Omental fat pad (tissue), 3 donors: ENCODE measurements at regions not wholly inside any gene's neighbourhood (a gene's known extent, or its start where the extent isn't known, plus 50 kb on each side); places are given as distances from the start of the nearest gene placed in this dataset.

Source experiments
- ATAC-seq: fragments of 150-250 bp; one replicate; pipeline ENCODE4 v1.9.1; 2016; ENCODE audit warnings: mild to moderate bottlenecking, moderate library complexity; ENCODE audit not compliant: low FRiP score
- DNase-seq: peaks from one replicate; pipeline ENCODE4 v3.0.0-alpha.2; 2019; ENCODE audit warnings: low spot score
- TF ChIP-seq, protein P1 (sequence below), 3 donors: fragments of 450-650 bp; IDR thresholded peaks; one replicate each; pipeline ENCODE4 v1.5.1; 2016 to 2017; ENCODE audit warnings: antibody characterized with exemption in 3 of 3, mild to moderate bottlenecking in 3 of 3, moderate library complexity in 2 of 3

DNA sequence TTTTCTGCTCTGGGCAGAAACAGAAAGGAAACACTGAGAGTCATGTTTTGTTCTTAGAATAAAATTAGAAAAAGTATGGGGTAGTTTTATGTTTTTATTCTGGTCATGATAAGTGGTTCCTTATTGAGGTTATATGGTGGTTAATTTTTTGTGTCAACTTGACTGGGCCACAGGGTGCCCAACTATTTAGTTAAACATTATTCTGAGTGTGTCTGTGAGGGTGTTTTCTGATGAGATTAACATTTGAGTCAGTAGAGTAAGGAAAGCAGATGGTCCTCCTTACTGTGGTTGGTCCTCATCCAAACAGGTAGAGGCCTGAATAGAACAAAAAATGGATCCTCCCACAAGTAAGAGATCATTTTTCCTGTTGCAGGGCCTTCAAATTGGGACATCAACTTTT is 98.9 kb downstream of the C3orf38 start:
- TF ChIP-seq, protein P1, sequence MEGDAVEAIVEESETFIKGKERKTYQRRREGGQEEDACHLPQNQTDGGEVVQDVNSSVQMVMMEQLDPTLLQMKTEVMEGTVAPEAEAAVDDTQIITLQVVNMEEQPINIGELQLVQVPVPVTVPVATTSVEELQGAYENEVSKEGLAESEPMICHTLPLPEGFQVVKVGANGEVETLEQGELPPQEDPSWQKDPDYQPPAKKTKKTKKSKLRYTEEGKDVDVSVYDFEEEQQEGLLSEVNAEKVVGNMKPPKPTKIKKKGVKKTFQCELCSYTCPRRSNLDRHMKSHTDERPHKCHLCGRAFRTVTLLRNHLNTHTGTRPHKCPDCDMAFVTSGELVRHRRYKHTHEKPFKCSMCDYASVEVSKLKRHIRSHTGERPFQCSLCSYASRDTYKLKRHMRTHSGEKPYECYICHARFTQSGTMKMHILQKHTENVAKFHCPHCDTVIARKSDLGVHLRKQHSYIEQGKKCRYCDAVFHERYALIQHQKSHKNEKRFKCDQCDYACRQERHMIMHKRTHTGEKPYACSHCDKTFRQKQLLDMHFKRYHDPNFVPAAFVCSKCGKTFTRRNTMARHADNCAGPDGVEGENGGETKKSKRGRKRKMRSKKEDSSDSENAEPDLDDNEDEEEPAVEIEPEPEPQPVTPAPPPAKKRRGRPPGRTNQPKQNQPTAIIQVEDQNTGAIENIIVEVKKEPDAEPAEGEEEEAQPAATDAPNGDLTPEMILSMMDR (IDR thresholded peaks at IDR 0.05) = no peak
- ATAC-seq (no peak), DNase-seq (no peak)

GRCh38 chr3:88259045-88259444 is 109.3 kb downstream of the C3orf38 start:
- DNase-seq (no peak), ATAC-seq (no peak)
- TF ChIP-seq, protein P1 (IDR thresholded peaks at IDR 0.05) = no peak

- no peak for DNase-seq
- TF ChIP-seq, protein P1 (IDR thresholded peaks at IDR 0.05) = no peak
- ATAC-seq = no peak
Observed at GRCh38 chr3:88262527-88262926, 112.8 kb downstream of the C3orf38 start.

DNA sequence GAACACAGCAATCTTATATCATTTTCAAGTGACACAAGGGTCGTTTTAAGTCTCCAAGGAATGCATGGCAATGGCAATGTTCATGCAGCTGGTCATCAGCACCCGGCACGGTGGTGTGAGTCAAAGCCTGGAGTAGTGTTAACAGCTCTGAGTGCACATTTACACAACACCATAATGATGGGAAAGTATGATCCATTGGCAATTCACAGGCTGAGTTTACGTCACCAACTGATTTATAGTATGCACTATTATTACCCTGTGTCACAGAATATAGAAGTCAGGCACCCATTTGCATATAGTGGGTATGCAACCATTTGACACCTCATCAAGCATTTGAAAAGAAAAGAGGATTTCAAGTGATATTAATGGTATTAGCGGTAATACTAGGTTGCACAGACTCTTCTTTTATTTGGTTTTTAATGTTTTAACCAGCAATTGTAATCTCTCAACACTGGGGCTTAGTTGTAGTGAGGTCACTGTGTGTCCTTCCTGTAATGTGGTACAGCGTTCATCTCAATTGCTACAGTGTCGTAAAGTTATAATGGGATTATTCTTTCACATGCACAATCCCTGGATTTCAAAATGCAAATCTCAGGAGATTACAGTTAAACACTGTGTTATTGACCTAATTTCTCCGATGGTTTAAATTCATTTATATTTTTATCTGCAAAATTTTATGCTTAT is 113.8 kb downstream of the C3orf38 start:
- ATAC-seq = no peak
- TF ChIP-seq, protein P1 (IDR thresholded peaks at IDR 0.05) = no peak
- no peak for DNase-seq

DNA sequence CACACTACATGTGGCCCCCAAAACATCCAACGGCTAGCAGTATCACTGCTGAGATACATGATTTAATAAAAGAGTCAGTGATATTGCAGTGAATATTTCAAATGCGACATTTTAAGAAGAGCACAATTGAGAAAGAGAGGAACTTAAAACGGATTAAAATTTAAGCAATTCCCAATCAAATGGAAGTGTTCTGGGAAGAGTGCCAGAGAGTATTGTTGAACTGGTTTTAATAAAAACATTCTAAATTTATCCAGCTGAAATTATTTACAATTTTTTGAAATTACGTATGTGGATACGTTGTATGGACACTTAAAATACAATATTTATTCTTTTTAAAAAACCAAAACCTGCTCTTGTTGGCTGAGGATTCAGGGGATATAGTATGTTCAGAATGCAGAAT is 117.7 kb downstream of the C3orf38 start:
- TF ChIP-seq, protein P1 (IDR thresholded peaks at IDR 0.05) = no peak
- DNase-seq (no peak), ATAC-seq (no peak)

DNA sequence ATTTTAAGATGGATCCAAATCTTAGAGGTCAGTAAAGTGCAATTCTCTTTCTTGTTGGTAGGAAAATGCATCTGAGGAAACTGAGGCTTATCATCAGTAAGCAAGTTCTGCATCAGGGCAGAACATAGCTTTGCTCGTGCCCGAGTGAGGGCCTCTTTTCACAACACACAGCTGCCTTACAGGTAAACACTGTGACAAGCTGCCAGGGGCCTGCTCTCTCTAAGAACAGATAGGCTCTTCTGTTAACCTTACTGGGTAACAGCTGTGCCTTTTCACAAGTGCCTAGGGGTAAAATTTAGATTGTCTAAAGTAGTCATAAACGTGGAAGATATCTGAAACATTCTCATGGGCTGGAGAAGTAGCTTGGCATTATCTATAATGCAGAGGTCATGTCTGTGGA is 118.1 kb downstream of the C3orf38 start:
- TF ChIP-seq, protein P1 (IDR thresholded peaks at IDR 0.05) = no peak
- DNase-seq (no peak), ATAC-seq (no peak)

DNA sequence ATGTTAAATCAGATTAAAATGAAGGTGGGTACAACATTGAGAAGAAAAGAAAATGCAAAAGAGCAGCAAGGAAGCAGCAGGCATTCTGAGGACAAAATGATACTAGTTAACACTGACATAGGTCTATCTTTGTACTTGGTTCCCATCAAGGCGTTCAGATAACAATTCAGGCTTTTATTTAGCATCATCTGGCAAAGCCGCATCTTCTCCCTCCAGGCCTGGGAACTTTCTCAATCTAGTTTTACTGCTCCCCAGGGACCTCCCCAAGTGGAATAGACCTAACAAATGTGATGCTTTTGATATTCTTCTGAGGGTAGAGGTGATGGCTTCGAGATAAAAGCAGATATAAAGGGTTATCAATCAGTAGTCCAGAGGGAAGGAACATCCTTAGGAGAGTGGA is 130.6 kb downstream of the C3orf38 start:
- DNase-seq (no peak), ATAC-seq (no peak)
- TF ChIP-seq, protein P1 (IDR thresholded peaks at IDR 0.05) = no peak
